Prostate gland (tissue), 2 donors: ENCODE measurements at regions not wholly inside any gene's neighbourhood (a gene's known extent, or its start where the extent isn't known, plus 50 kb on each side); places are given as distances from the start of the nearest gene placed in this dataset.

Source experiments
- POLR2AphosphoS5 ChIP-seq: sonication (generic); formaldehyde crosslinking; IDR thresholded peaks from one replicate; pipeline ENCODE4 v1.6.1; 2017; ENCODE audit warnings: antibody characterized with exemption
- TF ChIP-seq, protein P1 (sequence below), 4 experiments: fragments of 200-600 bp in 2 of 4; fragments of 450-650 bp in 2 of 4; sonication (generic) in 2 of 4; IDR thresholded peaks; 1 replicate in 3 of 4; 2 replicates in 1 of 4; pipeline ENCODE4 v1.5.1; 2016 to 2019; ENCODE audit warnings: antibody characterized with exemption in 4 of 4, mild to moderate bottlenecking in 2 of 4, moderate library complexity in 2 of 4

DNA sequence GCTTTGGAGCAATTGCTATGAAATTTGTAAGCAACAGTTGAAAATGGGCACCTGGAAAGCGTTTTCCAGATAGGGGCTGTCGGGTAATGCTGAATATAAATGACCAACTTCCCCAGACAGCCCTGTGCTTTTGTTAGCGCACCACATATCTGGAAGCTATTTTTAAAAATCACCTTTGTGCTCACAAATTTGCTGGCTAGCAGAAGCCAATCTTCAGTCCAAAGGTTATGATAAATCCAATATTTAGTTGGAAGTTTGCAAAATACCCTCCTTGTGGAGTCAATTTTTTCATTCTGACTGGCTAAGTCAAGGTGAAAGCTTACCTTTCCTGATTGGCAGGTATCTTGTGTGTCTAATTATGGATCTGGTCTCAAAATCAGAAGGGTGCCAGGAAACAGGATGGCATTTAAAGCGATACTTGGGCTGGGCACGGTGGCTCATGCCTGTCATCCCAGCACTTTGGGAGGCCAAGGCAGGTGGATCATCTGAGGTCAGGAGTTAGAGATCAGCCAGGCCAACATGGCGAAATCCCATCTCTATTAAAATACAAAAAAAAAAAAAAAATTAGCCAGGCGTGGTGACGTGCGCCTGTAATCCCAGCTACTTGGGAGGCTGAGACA lies 124.1 kb upstream of the AJAP1 start:
- TF ChIP-seq, protein P1, sequence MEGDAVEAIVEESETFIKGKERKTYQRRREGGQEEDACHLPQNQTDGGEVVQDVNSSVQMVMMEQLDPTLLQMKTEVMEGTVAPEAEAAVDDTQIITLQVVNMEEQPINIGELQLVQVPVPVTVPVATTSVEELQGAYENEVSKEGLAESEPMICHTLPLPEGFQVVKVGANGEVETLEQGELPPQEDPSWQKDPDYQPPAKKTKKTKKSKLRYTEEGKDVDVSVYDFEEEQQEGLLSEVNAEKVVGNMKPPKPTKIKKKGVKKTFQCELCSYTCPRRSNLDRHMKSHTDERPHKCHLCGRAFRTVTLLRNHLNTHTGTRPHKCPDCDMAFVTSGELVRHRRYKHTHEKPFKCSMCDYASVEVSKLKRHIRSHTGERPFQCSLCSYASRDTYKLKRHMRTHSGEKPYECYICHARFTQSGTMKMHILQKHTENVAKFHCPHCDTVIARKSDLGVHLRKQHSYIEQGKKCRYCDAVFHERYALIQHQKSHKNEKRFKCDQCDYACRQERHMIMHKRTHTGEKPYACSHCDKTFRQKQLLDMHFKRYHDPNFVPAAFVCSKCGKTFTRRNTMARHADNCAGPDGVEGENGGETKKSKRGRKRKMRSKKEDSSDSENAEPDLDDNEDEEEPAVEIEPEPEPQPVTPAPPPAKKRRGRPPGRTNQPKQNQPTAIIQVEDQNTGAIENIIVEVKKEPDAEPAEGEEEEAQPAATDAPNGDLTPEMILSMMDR (IDR thresholded peaks at IDR 0.05), result no peak
- TF ChIP-seq POLR2AphosphoS5, result no peak
